SK-N-SH treated with all-trans-retinoic acid at 6 μM for 48 hours (cell line): ENCODE measurements at regions not wholly inside any gene's neighbourhood (a gene's known extent, or its start where the extent isn't known, plus 50 kb on each side); places are given as distances from the start of the nearest gene placed in this dataset.

Source experiments
- ATAC-seq: fragments of 200-7000 bp; cut with Tn5 transposase; 3 replicates; pipeline ENCODE4 v1.9.1; 2020; ENCODE audit warnings: mild to moderate bottlenecking, moderate library complexity
- ARNTL ChIP-seq: fragments of 450-650 bp; formaldehyde crosslinking; IDR thresholded peaks from 2 replicates; pipeline ENCODE4 v1.5.0; 2020; ENCODE audit warnings: low read depth, mild to moderate bottlenecking, moderate library complexity, borderline replicate concordance
- BACH2 ChIP-seq: fragments of 250-450 bp; sonication (Bioruptor Pico); IDR thresholded peaks from 2 replicates; pipeline ENCODE4 v1.9.0; 2021; ENCODE audit warnings: mild to moderate bottlenecking, borderline replicate concordance
- CSDC2 ChIP-seq: fragments of 250-450 bp; sonication (Bioruptor Pico); IDR thresholded peaks from 2 replicates; pipeline ENCODE4 v1.5.0; 2020; ENCODE audit warnings: mild to moderate bottlenecking, moderate library complexity
- GLIS3 ChIP-seq: fragments of 250-450 bp; sonication (Bioruptor Pico); IDR thresholded peaks from 2 replicates; pipeline ENCODE4 v1.5.0; 2020; ENCODE audit warnings: mild to moderate bottlenecking, moderate library complexity
- ISL1 ChIP-seq: fragments of 250-450 bp; sonication (Bioruptor Pico); IDR thresholded peaks from 2 replicates; pipeline ENCODE4 v2.1.2; 2022; ENCODE audit warnings: mild to moderate bottlenecking, moderate library complexity
- OSR1 ChIP-seq: fragments of 250-450 bp; sonication (Bioruptor Pico); IDR thresholded peaks from 2 replicates; pipeline ENCODE4 v1.8.0; 2022; ENCODE audit warnings: moderate library complexity, mild to moderate bottlenecking, inconsistent platforms
- POU6F1 ChIP-seq: fragments of 250-450 bp; sonication (Bioruptor Pico); IDR thresholded peaks from 2 replicates; pipeline ENCODE4 v1.8.0; 2021; ENCODE audit warnings: low read depth, mild to moderate bottlenecking, moderate library complexity, borderline replicate concordance
- PPARA ChIP-seq: fragments of 250-450 bp; sonication (Bioruptor Pico); IDR thresholded peaks from 2 replicates; pipeline ENCODE4 v1.5.0; 2020; ENCODE audit warnings: mild to moderate bottlenecking, borderline replicate concordance
- RARB ChIP-seq: fragments of 250-450 bp; sonication (Bioruptor Pico); IDR thresholded peaks from 2 replicates; pipeline ENCODE4 v1.8.0; 2021; ENCODE audit warnings: mild to moderate bottlenecking, moderate library complexity
- SNAI2 ChIP-seq: fragments of 250-450 bp; sonication (Bioruptor Pico); IDR thresholded peaks from 2 replicates; pipeline ENCODE4 v1.5.0; 2020; ENCODE audit warnings: mild to moderate bottlenecking, moderate library complexity
- TCF4 ChIP-seq: fragments of 250-450 bp; sonication (Bioruptor Pico); IDR thresholded peaks from 2 replicates; pipeline ENCODE4 v1.8.0; 2021; ENCODE audit warnings: mild to moderate bottlenecking, moderate library complexity, borderline replicate concordance
- TOX ChIP-seq: fragments of 250-450 bp; sonication (Bioruptor Pico); IDR thresholded peaks from 2 replicates; pipeline ENCODE4 v1.8.0; 2021; ENCODE audit warnings: mild to moderate bottlenecking, moderate library complexity, borderline replicate concordance
- TSHZ2 ChIP-seq: fragments of 250-450 bp; sonication (Bioruptor Pico); IDR thresholded peaks from 2 replicates; pipeline ENCODE4 v1.5.0; 2020; ENCODE audit warnings: mild to moderate bottlenecking, moderate library complexity
- ZFP3 ChIP-seq: fragments of 250-450 bp; sonication (Bioruptor Pico); IDR thresholded peaks from 2 replicates; pipeline ENCODE4 v1.5.0; 2020; ENCODE audit warnings: mild to moderate bottlenecking, moderate library complexity
- ZFP30 ChIP-seq: fragments of 450-650 bp; formaldehyde crosslinking; IDR thresholded peaks from 2 replicates; pipeline ENCODE4 v1.5.0; 2022; ENCODE audit warnings: mild to moderate bottlenecking, moderate library complexity
- ZNF565 ChIP-seq: fragments of 450-650 bp; formaldehyde crosslinking; conservative IDR thresholded peaks from 2 replicates; pipeline ENCODE4 v1.5.0; 2020; ENCODE audit warnings: low read depth, mild to moderate bottlenecking, moderate library complexity
- ZNF70 ChIP-seq: fragments of 450-650 bp; formaldehyde crosslinking; IDR thresholded peaks from 2 replicates; pipeline ENCODE4 v1.5.0; 2020; ENCODE audit warnings: mild to moderate bottlenecking, moderate library complexity
- ZNF8 ChIP-seq: fragments of 450-650 bp; formaldehyde crosslinking; IDR thresholded peaks from 2 replicates; pipeline ENCODE4 v1.5.0; 2020; ENCODE audit warnings: mild to moderate bottlenecking, moderate library complexity
- TF ChIP-seq, protein P1 (sequence below): fragments of 250-450 bp; sonication (Bioruptor Pico); IDR thresholded peaks from 2 replicates; pipeline ENCODE4 v1.8.0; 2020; ENCODE audit warnings: mild to moderate bottlenecking, moderate library complexity, borderline replicate concordance
- TF ChIP-seq, protein P2 (sequence below): fragments of 250-450 bp; sonication (Bioruptor Pico); IDR thresholded peaks from 2 replicates; pipeline ENCODE4 v1.5.1; 2021; ENCODE audit warnings: mild to moderate bottlenecking, moderate library complexity
- TF ChIP-seq, protein P3 (sequence below): fragments of 250-450 bp; sonication (Bioruptor Pico); IDR thresholded peaks from 2 replicates; pipeline ENCODE4 v1.5.1; 2020; ENCODE audit warnings: low read depth, mild to moderate bottlenecking, moderate library complexity

DNA sequence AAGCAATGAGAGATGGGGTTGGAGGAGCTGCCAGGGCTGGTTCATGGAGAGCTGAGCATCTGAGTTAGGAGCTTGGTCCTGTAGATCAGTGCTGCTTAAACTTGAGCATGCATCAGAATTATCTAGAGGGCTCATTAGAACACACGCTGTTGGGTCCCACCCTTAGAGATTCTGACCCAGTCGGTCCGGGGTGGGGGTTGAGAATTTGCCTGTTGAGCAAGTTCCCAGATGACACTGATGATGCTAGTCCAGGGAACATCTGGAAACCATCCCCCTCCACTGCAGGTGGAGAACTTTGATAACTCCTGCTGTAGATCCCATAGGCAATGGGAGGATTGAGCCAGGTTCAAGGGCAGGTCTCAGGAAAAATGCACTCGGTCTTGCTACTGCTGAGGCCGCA, 158.0 kb upstream of the KLF4 start:
- TF ChIP-seq ZNF8 (no peak), RARB (CRISPR knock-in tag) (no peak), CSDC2 (no peak), GLIS3 (CRISPR knock-in tag) (no peak), OSR1 (CRISPR knock-in tag) (no peak), TCF4 (CRISPR knock-in tag) (no peak), ZFP30 (no peak), POU6F1 (CRISPR knock-in tag) (no peak), ZFP3 (CRISPR knock-in tag) (no peak), ZNF70 (CRISPR knock-in tag) (no peak), TOX (no peak), BACH2 (CRISPR knock-in tag) (no peak), PPARA (no peak), ARNTL (CRISPR knock-in tag) (no peak), ZNF565 (CRISPR knock-in tag) (no peak), TSHZ2 (CRISPR knock-in tag) (no peak), ISL1 (no peak)
- TF ChIP-seq, protein P1, sequence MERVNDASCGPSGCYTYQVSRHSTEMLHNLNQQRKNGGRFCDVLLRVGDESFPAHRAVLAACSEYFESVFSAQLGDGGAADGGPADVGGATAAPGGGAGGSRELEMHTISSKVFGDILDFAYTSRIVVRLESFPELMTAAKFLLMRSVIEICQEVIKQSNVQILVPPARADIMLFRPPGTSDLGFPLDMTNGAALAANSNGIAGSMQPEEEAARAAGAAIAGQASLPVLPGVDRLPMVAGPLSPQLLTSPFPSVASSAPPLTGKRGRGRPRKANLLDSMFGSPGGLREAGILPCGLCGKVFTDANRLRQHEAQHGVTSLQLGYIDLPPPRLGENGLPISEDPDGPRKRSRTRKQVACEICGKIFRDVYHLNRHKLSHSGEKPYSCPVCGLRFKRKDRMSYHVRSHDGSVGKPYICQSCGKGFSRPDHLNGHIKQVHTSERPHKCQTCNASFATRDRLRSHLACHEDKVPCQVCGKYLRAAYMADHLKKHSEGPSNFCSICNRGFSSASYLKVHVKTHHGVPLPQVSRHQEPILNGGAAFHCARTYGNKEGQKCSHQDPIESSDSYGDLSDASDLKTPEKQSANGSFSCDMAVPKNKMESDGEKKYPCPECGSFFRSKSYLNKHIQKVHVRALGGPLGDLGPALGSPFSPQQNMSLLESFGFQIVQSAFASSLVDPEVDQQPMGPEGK = no peak
- TF ChIP-seq, protein P2, sequence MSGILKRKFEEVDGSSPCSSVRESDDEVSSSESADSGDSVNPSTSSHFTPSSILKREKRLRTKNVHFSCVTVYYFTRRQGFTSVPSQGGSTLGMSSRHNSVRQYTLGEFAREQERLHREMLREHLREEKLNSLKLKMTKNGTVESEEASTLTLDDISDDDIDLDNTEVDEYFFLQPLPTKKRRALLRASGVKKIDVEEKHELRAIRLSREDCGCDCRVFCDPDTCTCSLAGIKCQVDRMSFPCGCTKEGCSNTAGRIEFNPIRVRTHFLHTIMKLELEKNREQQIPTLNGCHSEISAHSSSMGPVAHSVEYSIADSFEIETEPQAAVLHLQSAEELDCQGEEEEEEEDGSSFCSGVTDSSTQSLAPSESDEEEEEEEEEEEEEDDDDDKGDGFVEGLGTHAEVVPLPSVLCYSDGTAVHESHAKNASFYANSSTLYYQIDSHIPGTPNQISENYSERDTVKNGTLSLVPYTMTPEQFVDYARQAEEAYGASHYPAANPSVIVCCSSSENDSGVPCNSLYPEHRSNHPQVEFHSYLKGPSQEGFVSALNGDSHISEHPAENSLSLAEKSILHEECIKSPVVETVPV (CRISPR knock-in tag) = no peak
- TF ChIP-seq, protein P3, sequence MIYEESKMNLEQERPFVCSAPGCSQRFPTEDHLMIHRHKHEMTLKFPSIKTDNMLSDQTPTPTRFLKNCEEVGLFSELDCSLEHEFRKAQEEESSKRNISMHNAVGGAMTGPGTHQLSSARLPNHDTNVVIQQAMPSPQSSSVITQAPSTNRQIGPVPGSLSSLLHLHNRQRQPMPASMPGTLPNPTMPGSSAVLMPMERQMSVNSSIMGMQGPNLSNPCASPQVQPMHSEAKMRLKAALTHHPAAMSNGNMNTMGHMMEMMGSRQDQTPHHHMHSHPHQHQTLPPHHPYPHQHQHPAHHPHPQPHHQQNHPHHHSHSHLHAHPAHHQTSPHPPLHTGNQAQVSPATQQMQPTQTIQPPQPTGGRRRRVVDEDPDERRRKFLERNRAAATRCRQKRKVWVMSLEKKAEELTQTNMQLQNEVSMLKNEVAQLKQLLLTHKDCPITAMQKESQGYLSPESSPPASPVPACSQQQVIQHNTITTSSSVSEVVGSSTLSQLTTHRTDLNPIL = no peak
- no peak; the same call in 2 of the 3 replicates for ATAC-seq

DNA sequence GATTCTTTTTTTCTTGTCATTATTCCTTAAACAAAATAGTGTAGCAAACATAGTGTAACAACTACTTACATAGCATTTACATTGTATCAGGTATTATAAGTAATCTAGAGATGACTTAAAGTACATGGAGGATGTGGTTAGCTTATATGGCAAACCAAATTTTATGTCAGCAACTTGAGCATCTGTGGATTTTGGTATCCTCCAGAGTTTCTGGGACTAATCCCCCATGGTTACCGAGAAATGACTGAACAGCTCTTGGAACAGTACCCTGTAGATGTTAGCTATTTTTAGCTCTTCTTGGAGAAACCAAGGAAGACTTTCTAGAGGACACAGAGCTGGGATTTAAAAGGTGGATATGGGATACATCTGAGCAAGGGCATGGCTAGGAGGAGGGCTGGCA, 157.6 kb upstream of the KLF4 start:
- ATAC-seq = no peak
- TF ChIP-seq TSHZ2 (CRISPR knock-in tag) = no peak
- TF ChIP-seq SNAI2 (CRISPR knock-in tag) = no peak
- no peak for TF ChIP-seq ISL1
- TF ChIP-seq BACH2 (CRISPR knock-in tag) = no peak
- TF ChIP-seq TCF4 (CRISPR knock-in tag) = no peak
- no peak for TF ChIP-seq POU6F1 (CRISPR knock-in tag)
- TF ChIP-seq CSDC2 = no peak
- TF ChIP-seq ZNF70 (CRISPR knock-in tag) = no peak
- TF ChIP-seq ARNTL (CRISPR knock-in tag) = no peak
- TF ChIP-seq, protein P2 (CRISPR knock-in tag) = no peak
- no peak for TF ChIP-seq TOX
- TF ChIP-seq, protein P1 = no peak
- TF ChIP-seq PPARA = no peak
